Neural cell (in vitro differentiated cells): ENCODE measurements at regions not wholly inside any gene's neighbourhood (a gene's known extent, or its start where the extent isn't known, plus 50 kb on each side); places are given as distances from the start of the nearest gene placed in this dataset.

Source experiments
- H2AFZ ChIP-seq: fragments of 200-600, 300-800 bp; sonication (generic), shearing (Covaris generic); 2 replicates; pipeline ENCODE4 v1.6.0; 2014; ENCODE audit warnings: low read depth, mild to moderate bottlenecking, antibody characterized with exemption, low read length, moderate library complexity
- H3F3A ChIP-seq: fragments of 200-600 bp; shearing (Covaris generic); 2 replicates; pipeline ENCODE4 v1.6.1; 2016; ENCODE audit warnings: mild to moderate bottlenecking, moderate library complexity, mixed read lengths, antibody characterized with exemption, low read length; ENCODE audit not compliant: insufficient read depth, poor library complexity, severe bottlenecking
- H3K27ac ChIP-seq: fragments of 200-600, 300-800 bp; sonication (generic), shearing (Covaris generic); 2 replicates; pipeline ENCODE4 v1.5.1; 2014; ENCODE audit warnings: mild to moderate bottlenecking, low read length, moderate library complexity
- H3K27me3 ChIP-seq: fragments of 300-800, 200-600 bp; sonication (generic), shearing (Covaris generic); 2 replicates; pipeline ENCODE4 v1.6.0; 2014; ENCODE audit warnings: mild to moderate bottlenecking, low read depth, low read length, moderate library complexity; ENCODE audit not compliant: insufficient read depth
- H3K36me3 ChIP-seq: fragments of 300-800, 200-600 bp; sonication (generic), shearing (Covaris generic); 2 replicates; pipeline ENCODE4 v1.5.1; 2014; ENCODE audit warnings: mild to moderate bottlenecking, antibody characterized with exemption, low read length, moderate library complexity; ENCODE audit not compliant: insufficient read depth
- H3K4me2 ChIP-seq: fragments of 300-800, 200-600 bp; sonication (generic), shearing (Covaris generic); 2 replicates; pipeline ENCODE4 v1.6.0; 2014; ENCODE audit warnings: mild to moderate bottlenecking, low read length
- H3K4me3 ChIP-seq: fragments of 300-800, 200-600 bp; sonication (generic), shearing (Covaris generic); 2 replicates; pipeline ENCODE4 v1.5.1; 2014; ENCODE audit warnings: mild to moderate bottlenecking, low read length, moderate library complexity
- H3K79me2 ChIP-seq: fragments of 200-600 bp; shearing (Covaris generic); replicated peaks from 2 replicates; pipeline ENCODE4 v1.6.0; 2014; ENCODE audit warnings: mild to moderate bottlenecking, low read length, moderate library complexity; ENCODE audit not compliant: insufficient read depth
- H3K9ac ChIP-seq: fragments of 300-800, 200-600 bp; sonication (generic), shearing (Covaris generic); 2 replicates; pipeline ENCODE4 v1.6.1; 2016; ENCODE audit warnings: mild to moderate bottlenecking, low read length, mixed read lengths
- H3K9me2 ChIP-seq: fragments of 200-600 bp; shearing (Covaris generic); 2 replicates; pipeline ENCODE4 v1.6.1; 2016; ENCODE audit warnings: mild to moderate bottlenecking, low read length, mixed read lengths; ENCODE audit not compliant: insufficient read depth
- H3K9me3 ChIP-seq: fragments of 200-600, 300-800 bp; sonication (generic), shearing (Covaris generic); 2 replicates; pipeline ENCODE4 v1.6.1; 2016; ENCODE audit warnings: mild to moderate bottlenecking, mixed run types, low read length, moderate library complexity, mixed read lengths
- H4K20me1 ChIP-seq: fragments of 200-600 bp; shearing (Covaris generic); 2 replicates; pipeline ENCODE4 v1.6.1; 2016; ENCODE audit warnings: mild to moderate bottlenecking, mixed run types; ENCODE audit not compliant: insufficient read depth
- EP300 ChIP-seq: fragments of 450-650 bp; conservative IDR thresholded peaks from 2 replicates; pipeline ENCODE4 v1.6.1; 2014; ENCODE audit warnings: antibody characterized with exemption, mild to moderate bottlenecking, moderate library complexity; ENCODE audit not compliant: poor library complexity, severe bottlenecking
- EZH2 ChIP-seq: fragments of 200-600, 300-800 bp; shearing (Covaris generic), sonication (generic); IDR thresholded peaks from 2 replicates; pipeline ENCODE4 v1.6.1; 2014; ENCODE audit warnings: antibody characterized with exemption, low read length, borderline replicate concordance, mild to moderate bottlenecking; ENCODE audit not compliant: insufficient read depth, poor library complexity, severe bottlenecking
- MXI1 ChIP-seq: fragments of 450-650 bp; conservative IDR thresholded peaks from 2 replicates; pipeline ENCODE4 v1.6.1; 2014; ENCODE audit warnings: antibody characterized with exemption, mild to moderate bottlenecking; ENCODE audit not compliant: poor library complexity, severe bottlenecking
- POLR2AphosphoS5 ChIP-seq: IDR thresholded peaks from 2 replicates; pipeline ENCODE4 v1.6.1; 2012
- RAD21 ChIP-seq: fragments of 450-650 bp; conservative IDR thresholded peaks from 2 replicates; pipeline ENCODE4 v1.6.1; 2014; ENCODE audit warnings: antibody characterized with exemption, mild to moderate bottlenecking, moderate library complexity
- SMC3 ChIP-seq: fragments of 450-650 bp; conservative IDR thresholded peaks from 2 replicates; pipeline ENCODE4 v1.6.1; 2014; ENCODE audit warnings: antibody characterized with exemption, mild to moderate bottlenecking, moderate library complexity; ENCODE audit not compliant: poor library complexity
- TAF1 ChIP-seq: IDR thresholded peaks from 2 replicates; pipeline ENCODE4 v1.6.1; 2012; ENCODE audit warnings: low read depth
- TF ChIP-seq, protein P1 (sequence below): fragments of 450-650 bp; IDR thresholded peaks from 2 replicates; pipeline ENCODE4 v1.5.1; 2014; ENCODE audit warnings: antibody characterized with exemption, mild to moderate bottlenecking, moderate library complexity; ENCODE audit not compliant: poor library complexity, severe bottlenecking
- TF ChIP-seq, protein P2 (sequence below): IDR thresholded peaks from 2 replicates; pipeline ENCODE4 v1.6.1; 2012; ENCODE audit warnings: borderline replicate concordance

DNA sequence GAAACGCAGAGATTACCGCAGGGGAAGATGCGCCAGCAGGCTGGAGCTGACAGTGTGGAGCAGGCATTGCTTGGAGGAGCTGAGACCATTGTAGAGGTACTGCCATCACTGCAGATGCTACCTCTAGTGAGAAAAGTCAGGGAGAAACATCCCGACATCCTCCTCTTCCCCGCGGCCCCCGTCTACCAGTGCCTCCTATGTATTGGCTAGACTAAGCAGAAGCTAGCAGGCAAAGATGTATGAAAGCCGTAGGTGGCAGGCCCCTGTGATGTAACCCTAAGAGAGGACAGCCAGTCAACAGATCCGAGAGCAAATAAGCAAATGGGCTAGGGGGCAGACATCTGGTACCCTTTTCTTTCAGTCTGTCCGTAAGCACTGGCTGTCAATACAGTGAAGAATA, 115.5 kb upstream of the ACTBL2 start:
- no peaks in the 10 kb centered on the region for H3K79me2 ChIP-seq
- no peaks in the 10 kb centered on the region for H3K9me2 ChIP-seq
- H3K27me3 ChIP-seq, result no peaks in the 10 kb centered on the region
- no peaks in the 10 kb centered on the region for H3K36me3 ChIP-seq
- no peaks in the 10 kb centered on the region for H3K9me3 ChIP-seq
- H3F3A ChIP-seq, result no peaks in the 10 kb centered on the region
- H3K27ac ChIP-seq, result no peak overlapping the region
- no peak for TF ChIP-seq TAF1
- no peak for TF ChIP-seq POLR2AphosphoS5
- TF ChIP-seq, protein P1, sequence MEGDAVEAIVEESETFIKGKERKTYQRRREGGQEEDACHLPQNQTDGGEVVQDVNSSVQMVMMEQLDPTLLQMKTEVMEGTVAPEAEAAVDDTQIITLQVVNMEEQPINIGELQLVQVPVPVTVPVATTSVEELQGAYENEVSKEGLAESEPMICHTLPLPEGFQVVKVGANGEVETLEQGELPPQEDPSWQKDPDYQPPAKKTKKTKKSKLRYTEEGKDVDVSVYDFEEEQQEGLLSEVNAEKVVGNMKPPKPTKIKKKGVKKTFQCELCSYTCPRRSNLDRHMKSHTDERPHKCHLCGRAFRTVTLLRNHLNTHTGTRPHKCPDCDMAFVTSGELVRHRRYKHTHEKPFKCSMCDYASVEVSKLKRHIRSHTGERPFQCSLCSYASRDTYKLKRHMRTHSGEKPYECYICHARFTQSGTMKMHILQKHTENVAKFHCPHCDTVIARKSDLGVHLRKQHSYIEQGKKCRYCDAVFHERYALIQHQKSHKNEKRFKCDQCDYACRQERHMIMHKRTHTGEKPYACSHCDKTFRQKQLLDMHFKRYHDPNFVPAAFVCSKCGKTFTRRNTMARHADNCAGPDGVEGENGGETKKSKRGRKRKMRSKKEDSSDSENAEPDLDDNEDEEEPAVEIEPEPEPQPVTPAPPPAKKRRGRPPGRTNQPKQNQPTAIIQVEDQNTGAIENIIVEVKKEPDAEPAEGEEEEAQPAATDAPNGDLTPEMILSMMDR, result no peak
- no peak overlapping the region for H2AFZ ChIP-seq
- H3K4me2 ChIP-seq, result no peak overlapping the region
- no peaks in the 10 kb centered on the region for H4K20me1 ChIP-seq
- H3K9ac ChIP-seq, result no peak overlapping the region
- no peak overlapping the region for H3K4me3 ChIP-seq

DNA sequence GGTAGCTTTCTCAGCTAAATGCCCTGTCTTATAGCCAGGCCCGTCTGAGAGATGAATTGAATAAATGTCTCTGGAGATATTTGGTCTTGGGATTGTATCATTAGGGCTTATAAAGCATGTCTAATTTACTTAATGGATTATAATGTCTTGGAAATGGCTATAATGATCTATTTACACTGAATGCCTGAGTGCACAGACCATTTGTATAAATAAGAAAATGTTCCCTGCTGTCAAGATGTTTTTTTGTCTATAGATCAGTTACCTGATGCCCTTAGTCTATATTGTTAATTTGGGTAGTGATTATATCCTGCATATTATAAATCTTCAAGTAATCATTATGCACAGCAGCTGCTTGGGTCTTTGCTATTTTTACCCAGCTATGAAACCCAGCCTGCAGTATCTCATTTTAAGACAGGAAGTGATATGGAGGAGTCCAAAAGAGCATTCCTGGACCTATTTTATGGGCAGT, 112.9 kb upstream of the ACTBL2 start:
- Histone ChIP-seq H3K4me3 (no peak overlapping the region), H3K36me3 (no peaks in the 10 kb centered on the region), H3K9me2 (no peaks in the 10 kb centered on the region), H3F3A (no peaks in the 10 kb centered on the region), H3K27me3 (no peaks in the 10 kb centered on the region), H3K27ac (no peak overlapping the region), H2AFZ (no peak overlapping the region), H3K4me2 (no peak overlapping the region), H3K79me2 (no peaks in the 10 kb centered on the region), H3K9me3 (no peaks in the 10 kb centered on the region), H3K9ac (no peak overlapping the region), H4K20me1 (no peaks in the 10 kb centered on the region)
- TF ChIP-seq EZH2 (no peak), MXI1 (no peak), RAD21 (no peak), POLR2AphosphoS5 (no peak), SMC3 (no peak), TAF1 (no peak), EP300 (no peak)
- TF ChIP-seq, protein P2, sequence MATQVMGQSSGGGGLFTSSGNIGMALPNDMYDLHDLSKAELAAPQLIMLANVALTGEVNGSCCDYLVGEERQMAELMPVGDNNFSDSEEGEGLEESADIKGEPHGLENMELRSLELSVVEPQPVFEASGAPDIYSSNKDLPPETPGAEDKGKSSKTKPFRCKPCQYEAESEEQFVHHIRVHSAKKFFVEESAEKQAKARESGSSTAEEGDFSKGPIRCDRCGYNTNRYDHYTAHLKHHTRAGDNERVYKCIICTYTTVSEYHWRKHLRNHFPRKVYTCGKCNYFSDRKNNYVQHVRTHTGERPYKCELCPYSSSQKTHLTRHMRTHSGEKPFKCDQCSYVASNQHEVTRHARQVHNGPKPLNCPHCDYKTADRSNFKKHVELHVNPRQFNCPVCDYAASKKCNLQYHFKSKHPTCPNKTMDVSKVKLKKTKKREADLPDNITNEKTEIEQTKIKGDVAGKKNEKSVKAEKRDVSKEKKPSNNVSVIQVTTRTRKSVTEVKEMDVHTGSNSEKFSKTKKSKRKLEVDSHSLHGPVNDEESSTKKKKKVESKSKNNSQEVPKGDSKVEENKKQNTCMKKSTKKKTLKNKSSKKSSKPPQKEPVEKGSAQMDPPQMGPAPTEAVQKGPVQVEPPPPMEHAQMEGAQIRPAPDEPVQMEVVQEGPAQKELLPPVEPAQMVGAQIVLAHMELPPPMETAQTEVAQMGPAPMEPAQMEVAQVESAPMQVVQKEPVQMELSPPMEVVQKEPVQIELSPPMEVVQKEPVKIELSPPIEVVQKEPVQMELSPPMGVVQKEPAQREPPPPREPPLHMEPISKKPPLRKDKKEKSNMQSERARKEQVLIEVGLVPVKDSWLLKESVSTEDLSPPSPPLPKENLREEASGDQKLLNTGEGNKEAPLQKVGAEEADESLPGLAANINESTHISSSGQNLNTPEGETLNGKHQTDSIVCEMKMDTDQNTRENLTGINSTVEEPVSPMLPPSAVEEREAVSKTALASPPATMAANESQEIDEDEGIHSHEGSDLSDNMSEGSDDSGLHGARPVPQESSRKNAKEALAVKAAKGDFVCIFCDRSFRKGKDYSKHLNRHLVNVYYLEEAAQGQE, result no peak
- TF ChIP-seq, protein P1, result no peak
